ENCODE measurements at regions not wholly inside any gene's neighbourhood (a gene's known extent, or its start where the extent isn't known, plus 50 kb on each side); places are given as distances from the start of the nearest gene placed in this dataset.

- ChIA-PET CTCF (interaction anchor here (1.0 kb wide), 1 partner anchor 66 kb away, joined by 4 read pairs; no protein-coding TSS in a partner anchor), POLR2A (no interaction called here)
- no peak overlapping the region for H3K4me3 ChIP-seq (ENCODE audit: low read depth, low read length)
- no peak for DNase-seq (ENCODE audit: low read depth, low spot score)
- TF ChIP-seq CTCF (IDR thresholded peaks at IDR 0.05; ENCODE audit: insufficient read depth, low read length, missing control alignments) = no peak
Observed at GRCh38 chr6:126738146-126738545, 380.3 kb upstream of the RSPO3 start.

GRCh38 chr6:126738641-126739040 is 379.8 kb upstream of the RSPO3 start:
- CTCF ChIA-PET = interaction anchor here (1.0 kb wide), 1 partner anchor 66 kb away, joined by 4 read pairs; no protein-coding TSS in a partner anchor

GRCh38 chr6:126743076-126743475 is 375.4 kb upstream of the RSPO3 start:
- ChIA-PET POLR2A (no interaction called here), CTCF (no interaction called here)
- no peak for DNase-seq (ENCODE audit: low read depth, low spot score)
- H3K4me3 ChIP-seq (ENCODE audit: low read depth, low read length) = no peak overlapping the region
- no peak for TF ChIP-seq CTCF (IDR thresholded peaks at IDR 0.05; ENCODE audit: insufficient read depth, low read length, missing control alignments)

More at GRCh38 chr6:126738641-126739040, 379.8 kb upstream of the RSPO3 start:
- no peak for TF ChIP-seq CTCF (IDR thresholded peaks at IDR 0.05; ENCODE audit: insufficient read depth, low read length, missing control alignments)
- H3K4me3 ChIP-seq (ENCODE audit: low read depth, low read length) = no peak overlapping the region
- DNase-seq (ENCODE audit: low read depth, low spot score) = no peak
- POLR2A ChIA-PET = no interaction called here

- H3K4me3 ChIP-seq (ENCODE audit: low read depth, low read length) = no peak overlapping the region
- no peak for TF ChIP-seq CTCF (IDR thresholded peaks at IDR 0.05; ENCODE audit: insufficient read depth, low read length, missing control alignments)
- CTCF ChIA-PET = no interaction called here
- DNase-seq (ENCODE audit: low read depth, low spot score) = no peak
- POLR2A ChIA-PET = no interaction called here
Observed at GRCh38 chr6:126747728-126748540, 370.5 kb upstream of the RSPO3 start.

GRCh38 chr6:126753606-126754005 is 364.9 kb upstream of the RSPO3 start:
- POLR2A ChIA-PET = no interaction called here
- DNase-seq (ENCODE audit: low read depth, low spot score) = no peak

More at GRCh38 chr6:126753606-126754005, 364.9 kb upstream of the RSPO3 start:
- H3K4me3 ChIP-seq (ENCODE audit: low read depth, low read length) = no peak overlapping the region
- CTCF ChIA-PET = no interaction called here
- no peak for TF ChIP-seq CTCF (IDR thresholded peaks at IDR 0.05; ENCODE audit: insufficient read depth, low read length, missing control alignments)
